ENCODE measurements at regions not wholly inside any gene's neighbourhood (a gene's known extent, or its start where the extent isn't known, plus 50 kb on each side); places are given as distances from the start of the nearest gene placed in this dataset.
"Not testable (repeated sequence)": the region's sequence is repeated elsewhere in the genome, so short reads cannot be mapped to it uniquely, and the experiment has no call there.

DNA sequence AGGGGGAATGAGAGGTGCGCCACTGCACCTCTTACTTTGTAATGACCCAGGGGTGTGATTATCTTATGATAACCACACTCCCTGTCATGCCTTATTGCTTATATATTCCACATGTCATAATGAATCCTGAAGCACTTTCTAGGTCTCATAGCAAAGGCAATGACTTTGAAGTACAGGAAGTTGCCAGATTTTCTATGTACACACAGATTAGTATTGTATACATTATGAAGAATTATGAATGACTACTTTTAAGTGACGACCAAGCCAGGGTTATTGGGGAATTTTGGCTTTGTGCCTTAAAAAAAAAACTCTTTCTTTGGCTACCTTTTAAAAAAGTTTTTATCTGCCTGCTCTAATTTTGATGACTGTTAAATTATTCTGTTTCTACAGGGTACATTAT lies 269.6 kb downstream of the MDFIC start:
- Histone ChIP-seq H3K9me3 (ENCODE audit: control insufficient read depth, low read length) (no peaks in the 10 kb centered on the region), H3K36me3 (ENCODE audit: control insufficient read depth, insufficient read depth, low read length) (no peaks in the 10 kb centered on the region), H3K4me3 (ENCODE audit: insufficient read depth, low read depth, low read length) (no peak overlapping the region), H3K27me3 (ENCODE audit: control insufficient read depth, insufficient read depth, low read length, poor library complexity, severe bottlenecking) (no peaks in the 10 kb centered on the region), H3K27ac (ENCODE audit: insufficient read depth, low read depth, low read length, poor library complexity, severe bottlenecking) (no peak overlapping the region), H3K4me1 (ENCODE audit: control insufficient read depth, insufficient read depth, low read length) (no peaks in the 10 kb centered on the region)
- WGBS, 2 experiments: 83 to 100% methylated on average over 1 to 2 of the region's 2 CpGs

GRCh38 chr7:115183431-115184057 lies 261.6 kb downstream of the MDFIC start:
- H3K27ac ChIP-seq (ENCODE audit: insufficient read depth, low read depth, low read length, poor library complexity, severe bottlenecking): no peak overlapping the region
- H3K27me3 ChIP-seq (ENCODE audit: control insufficient read depth, insufficient read depth, low read length, poor library complexity, severe bottlenecking): no peaks in the 10 kb centered on the region
- H3K36me3 ChIP-seq (ENCODE audit: control insufficient read depth, insufficient read depth, low read length): no peaks in the 10 kb centered on the region
- no peaks in the 10 kb centered on the region for H3K4me1 ChIP-seq (ENCODE audit: control insufficient read depth, insufficient read depth, low read length)
- 95 to 96% methylated on average over 5 of the region's 5 CpGs for WGBS, 2 experiments
- no peak overlapping the region for H3K4me3 ChIP-seq (ENCODE audit: insufficient read depth, low read depth, low read length)
- no peaks in the 10 kb centered on the region for H3K9me3 ChIP-seq (ENCODE audit: control insufficient read depth, low read length)

DNA sequence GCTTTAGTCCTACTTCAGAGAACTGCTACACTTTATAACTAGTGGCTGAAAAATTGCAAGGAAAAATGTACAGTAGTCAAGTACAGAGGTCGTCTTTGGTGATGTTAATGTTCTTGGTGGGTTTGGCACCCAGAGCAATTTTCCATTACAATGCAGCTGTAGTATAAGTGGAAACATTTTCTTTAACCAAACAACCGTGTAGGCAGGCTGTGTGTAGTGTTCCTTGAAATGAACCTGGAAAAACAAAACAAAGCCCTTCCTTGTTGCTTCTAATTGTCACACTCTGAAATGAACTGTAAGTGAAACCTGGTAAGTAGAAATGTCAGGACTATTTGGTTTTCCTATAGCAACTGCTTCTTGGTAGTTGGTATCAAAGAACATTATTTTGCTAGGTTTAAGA lies 256.9 kb downstream of the MDFIC start:
- no peaks in the 10 kb centered on the region for H3K4me1 ChIP-seq (ENCODE audit: control insufficient read depth, insufficient read depth, low read length)
- H3K4me3 ChIP-seq (ENCODE audit: insufficient read depth, low read depth, low read length): no peak overlapping the region
- H3K27ac ChIP-seq (ENCODE audit: insufficient read depth, low read depth, low read length, poor library complexity, severe bottlenecking): no peak overlapping the region
- WGBS, 2 experiments: 55 to 66% methylated on average over 2 of the region's 2 CpGs
- H3K9me3 ChIP-seq (ENCODE audit: control insufficient read depth, low read length): no peaks in the 10 kb centered on the region
- H3K36me3 ChIP-seq (ENCODE audit: control insufficient read depth, insufficient read depth, low read length): no peaks in the 10 kb centered on the region
- H3K27me3 ChIP-seq (ENCODE audit: control insufficient read depth, insufficient read depth, low read length, poor library complexity, severe bottlenecking): no peaks in the 10 kb centered on the region

GRCh38 chr7:115177823-115178222 lies 255.9 kb downstream of the MDFIC start:
- H3K36me3 ChIP-seq (ENCODE audit: control insufficient read depth, insufficient read depth, low read length): no peaks in the 10 kb centered on the region
- no peak overlapping the region for H3K27ac ChIP-seq (ENCODE audit: insufficient read depth, low read depth, low read length, poor library complexity, severe bottlenecking)
- 98 to 100% methylated on average over 2 to 3 of the region's 3 CpGs for WGBS, 2 experiments
- H3K4me3 ChIP-seq (ENCODE audit: insufficient read depth, low read depth, low read length): no peak overlapping the region
- no peaks in the 10 kb centered on the region for H3K4me1 ChIP-seq (ENCODE audit: control insufficient read depth, insufficient read depth, low read length)
- no peaks in the 10 kb centered on the region for H3K27me3 ChIP-seq (ENCODE audit: control insufficient read depth, insufficient read depth, low read length, poor library complexity, severe bottlenecking)
- no peaks in the 10 kb centered on the region for H3K9me3 ChIP-seq (ENCODE audit: control insufficient read depth, low read length)

DNA sequence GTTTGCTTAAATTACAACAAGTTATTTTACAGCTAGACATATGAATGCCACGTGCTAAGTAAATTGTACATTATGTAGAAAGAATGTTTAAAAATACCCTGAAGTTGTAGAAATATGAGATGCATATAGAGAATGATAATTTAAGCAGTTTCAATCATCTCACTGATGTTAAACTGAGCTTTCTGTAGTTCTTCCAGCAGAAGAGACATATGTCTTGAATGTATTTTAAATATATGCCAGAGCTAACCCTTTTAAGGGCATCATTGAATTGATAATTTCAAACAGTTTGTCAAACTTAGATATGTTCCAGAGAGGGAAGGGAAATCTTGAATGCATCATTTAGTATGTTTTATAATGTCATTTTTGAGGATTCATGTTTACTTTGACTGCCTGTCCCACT lies 255.2 kb downstream of the MDFIC start:
- H3K27me3 ChIP-seq (ENCODE audit: control insufficient read depth, insufficient read depth, low read length, poor library complexity, severe bottlenecking): no peaks in the 10 kb centered on the region
- 100% methylated on average over 1 of the region's 1 CpG; no CpG with 5 or more reads in 1 of the 2 experiments for WGBS, 2 experiments
- no peaks in the 10 kb centered on the region for H3K9me3 ChIP-seq (ENCODE audit: control insufficient read depth, low read length)
- H3K27ac ChIP-seq (ENCODE audit: insufficient read depth, low read depth, low read length, poor library complexity, severe bottlenecking): no peak overlapping the region
- no peaks in the 10 kb centered on the region for H3K4me1 ChIP-seq (ENCODE audit: control insufficient read depth, insufficient read depth, low read length)
- H3K36me3 ChIP-seq (ENCODE audit: control insufficient read depth, insufficient read depth, low read length): no peaks in the 10 kb centered on the region
- H3K4me3 ChIP-seq (ENCODE audit: insufficient read depth, low read depth, low read length): no peak overlapping the region

- not testable (repeated sequence) for H3K9me3 ChIP-seq (ENCODE audit: control insufficient read depth, low read length); H3K36me3 ChIP-seq (ENCODE audit: control insufficient read depth, insufficient read depth, low read length); H3K4me1 ChIP-seq (ENCODE audit: control insufficient read depth, insufficient read depth, low read length); H3K27ac ChIP-seq (ENCODE audit: insufficient read depth, low read depth, low read length, poor library complexity, severe bottlenecking); H3K4me3 ChIP-seq (ENCODE audit: insufficient read depth, low read depth, low read length); H3K27me3 ChIP-seq (ENCODE audit: control insufficient read depth, insufficient read depth, low read length, poor library complexity, severe bottlenecking)
- WGBS, 2 experiments: 89 to 91% methylated on average over 3 of the region's 8 CpGs
Measured at GRCh38 chr7:115172397-115172796, 250.5 kb downstream of the MDFIC start.

DNA sequence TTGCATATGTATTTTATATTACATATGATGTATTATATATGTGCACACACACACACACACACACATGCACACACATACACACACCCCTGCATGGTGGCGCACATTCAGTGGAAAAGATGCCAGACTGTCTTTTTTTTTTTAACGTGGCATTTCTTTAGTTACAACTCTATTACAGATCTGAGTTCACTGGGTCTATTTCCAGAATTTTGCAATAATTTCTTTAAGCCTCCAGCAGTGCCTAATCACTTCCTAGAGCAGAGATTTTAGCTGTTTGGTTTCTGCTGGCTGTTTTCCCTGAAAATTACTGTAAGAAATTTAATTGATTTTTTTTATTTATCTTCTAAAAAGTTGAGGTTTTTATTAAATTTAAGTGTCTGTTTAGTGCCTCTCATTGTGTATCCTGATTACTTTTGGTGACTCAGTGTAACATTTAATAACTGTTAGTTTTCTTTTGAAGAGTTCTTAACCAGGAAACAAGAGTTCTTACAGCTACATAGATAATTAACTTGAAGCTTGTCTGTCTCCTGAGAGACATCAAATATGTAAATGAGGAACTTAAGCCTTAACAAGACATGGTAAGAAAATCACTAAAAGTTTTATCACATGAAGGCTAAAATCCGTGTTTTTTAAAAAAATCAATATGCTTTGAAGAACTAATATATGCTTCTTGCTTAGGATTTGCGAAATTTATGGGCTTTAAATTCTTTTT lies 232.0 kb downstream of the MDFIC start:
- Histone ChIP-seq H3K27ac (ENCODE audit: insufficient read depth, low read depth, low read length, poor library complexity, severe bottlenecking) (no peak overlapping the region), H3K4me1 (ENCODE audit: control insufficient read depth, insufficient read depth, low read length) (no peaks in the 10 kb centered on the region), H3K27me3 (ENCODE audit: control insufficient read depth, insufficient read depth, low read length, poor library complexity, severe bottlenecking) (no peaks in the 10 kb centered on the region), H3K9me3 (ENCODE audit: control insufficient read depth, low read length) (no peaks in the 10 kb centered on the region), H3K36me3 (ENCODE audit: control insufficient read depth, insufficient read depth, low read length) (no peaks in the 10 kb centered on the region), H3K4me3 (ENCODE audit: insufficient read depth, low read depth, low read length) (no peak overlapping the region)
- WGBS, 2 experiments: 97% methylated on average over 4 of the region's 4 CpGs

DNA sequence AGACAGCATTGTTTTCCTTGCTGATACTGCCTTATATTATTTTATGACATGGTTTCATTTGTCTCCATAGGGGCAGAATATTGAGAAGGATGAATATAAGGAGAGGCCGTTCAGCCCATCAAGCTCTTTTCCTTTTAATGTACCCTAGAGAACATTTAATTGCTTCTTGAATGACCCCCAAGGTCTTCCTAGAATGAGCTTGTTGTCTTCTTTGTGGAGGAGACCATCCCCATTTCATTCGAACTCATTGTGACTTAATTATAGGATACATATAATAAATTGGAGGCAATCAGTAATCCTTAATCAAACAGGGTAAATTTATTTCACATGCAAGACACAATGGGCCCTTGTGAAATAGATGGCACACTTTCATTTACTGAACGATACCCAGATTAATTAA lies 231.3 kb downstream of the MDFIC start:
- Histone ChIP-seq H3K27me3 (ENCODE audit: control insufficient read depth, insufficient read depth, low read length, poor library complexity, severe bottlenecking) (no peaks in the 10 kb centered on the region), H3K27ac (ENCODE audit: insufficient read depth, low read depth, low read length, poor library complexity, severe bottlenecking) (no peak overlapping the region), H3K4me3 (ENCODE audit: insufficient read depth, low read depth, low read length) (no peak overlapping the region), H3K4me1 (ENCODE audit: control insufficient read depth, insufficient read depth, low read length) (no peaks in the 10 kb centered on the region), H3K9me3 (ENCODE audit: control insufficient read depth, low read length) (no peaks in the 10 kb centered on the region), H3K36me3 (ENCODE audit: control insufficient read depth, insufficient read depth, low read length) (no peaks in the 10 kb centered on the region)
- 86 to 95% methylated on average over 1 to 2 of the region's 3 CpGs for WGBS, 2 experiments

DNA sequence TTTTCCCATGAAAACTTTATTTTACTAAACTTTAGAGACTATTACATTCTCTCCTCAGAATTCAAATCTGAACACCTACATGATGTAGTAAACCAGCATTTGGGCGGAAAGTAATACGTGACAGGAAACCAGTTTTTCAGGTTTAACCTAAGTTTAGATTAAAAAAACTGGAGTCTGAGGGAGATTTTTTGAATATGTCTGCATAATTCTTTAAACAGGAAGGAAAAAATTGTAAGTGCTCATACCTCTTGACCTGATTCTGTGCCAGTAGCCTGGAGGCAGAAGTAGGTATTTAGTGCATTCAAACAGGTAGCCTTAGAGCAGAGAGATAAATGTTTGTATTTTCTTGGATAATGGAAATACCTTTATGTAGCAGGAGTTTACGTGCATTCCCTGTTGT lies 224.3 kb downstream of the MDFIC start:
- Histone ChIP-seq H3K9me3 (ENCODE audit: control insufficient read depth, low read length) (no peaks in the 10 kb centered on the region), H3K27me3 (ENCODE audit: control insufficient read depth, insufficient read depth, low read length, poor library complexity, severe bottlenecking) (no peaks in the 10 kb centered on the region), H3K4me1 (ENCODE audit: control insufficient read depth, insufficient read depth, low read length) (no peaks in the 10 kb centered on the region), H3K27ac (ENCODE audit: insufficient read depth, low read depth, low read length, poor library complexity, severe bottlenecking) (no peak overlapping the region), H3K4me3 (ENCODE audit: insufficient read depth, low read depth, low read length) (no peak overlapping the region), H3K36me3 (ENCODE audit: control insufficient read depth, insufficient read depth, low read length) (no peaks in the 10 kb centered on the region)
- 90 to 93% methylated on average over 2 to 3 of the region's 3 CpGs for WGBS, 2 experiments

DNA sequence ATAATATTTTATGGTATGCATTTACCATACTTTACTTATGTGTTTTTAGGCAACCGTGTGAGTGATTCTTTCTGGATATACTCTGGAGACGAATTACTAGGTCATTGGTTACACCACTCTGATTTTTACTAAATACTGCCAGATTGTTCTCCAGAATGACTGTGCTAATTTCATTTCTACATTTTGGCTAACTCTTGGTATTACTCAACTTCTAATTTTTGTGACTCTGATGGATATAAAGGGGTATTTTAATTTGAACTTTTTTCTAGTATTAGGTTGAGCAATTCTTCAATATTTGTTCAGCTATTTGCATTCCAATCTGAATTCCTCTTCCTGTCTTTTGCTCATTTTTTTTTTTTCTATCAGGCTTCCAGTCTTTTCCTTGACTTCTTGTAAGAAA lies 223.6 kb downstream of the MDFIC start:
- Histone ChIP-seq H3K4me3 (ENCODE audit: insufficient read depth, low read depth, low read length) (no peak overlapping the region), H3K27me3 (ENCODE audit: control insufficient read depth, insufficient read depth, low read length, poor library complexity, severe bottlenecking) (no peaks in the 10 kb centered on the region)

More for the DNA sequence above, 223.6 kb downstream of the MDFIC start:
- H3K36me3 ChIP-seq (ENCODE audit: control insufficient read depth, insufficient read depth, low read length): no peaks in the 10 kb centered on the region
- no peaks in the 10 kb centered on the region for H3K4me1 ChIP-seq (ENCODE audit: control insufficient read depth, insufficient read depth, low read length)
- no peak overlapping the region for H3K27ac ChIP-seq (ENCODE audit: insufficient read depth, low read depth, low read length, poor library complexity, severe bottlenecking)
- H3K9me3 ChIP-seq (ENCODE audit: control insufficient read depth, low read length): no peaks in the 10 kb centered on the region
- 93 to 95% methylated on average over 2 of the region's 2 CpGs for WGBS, 2 experiments

All from ectodermal cell (in vitro differentiated cells).